GM18508 (cell line): ENCODE measurements at regions not wholly inside any gene's neighbourhood (a gene's known extent, or its start where the extent isn't known, plus 50 kb on each side); places are given as distances from the start of the nearest gene placed in this dataset.
"Not testable (repeated sequence)": the region's sequence is repeated elsewhere in the genome, so short reads cannot be mapped to it uniquely, and the experiment has no call there.

ENCODE experiments used
- ATAC-seq: cut with Tn5 transposase; IDR thresholded peaks from one replicate; pipeline ENCODE4 v1.9.1; 2021; ENCODE audit warnings: moderate number of reproducible peaks; ENCODE audit not compliant: insufficient read depth, unreplicated experiment

DNA sequence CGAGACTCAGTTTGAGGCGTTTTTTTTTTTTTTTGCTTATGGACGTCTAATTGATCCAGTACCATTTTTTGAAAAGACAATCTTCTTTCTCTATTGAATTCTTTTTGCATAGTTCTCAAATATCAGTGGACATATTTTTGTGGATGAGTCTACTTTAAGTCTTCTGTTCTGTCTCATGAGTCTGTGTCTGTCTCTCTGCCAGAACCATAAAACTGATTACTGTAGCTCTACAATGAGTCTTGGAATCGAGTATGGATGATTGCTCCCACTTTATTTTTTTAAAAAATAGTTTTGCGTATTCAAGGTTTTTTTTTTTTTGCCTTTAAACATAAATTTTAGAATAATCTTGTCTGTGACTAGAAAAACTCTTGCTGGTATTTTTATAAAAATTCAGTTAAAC lies 323.5 kb downstream of the ZNF326 start:
- ATAC-seq: no peak

GRCh38 chr1:90317628-90318027 lies 322.7 kb downstream of the ZNF326 start:
- ATAC-seq: no peak

GRCh38 chr1:90314533-90314932 lies 319.6 kb downstream of the ZNF326 start:
- ATAC-seq: no peak

- ATAC-seq: no peak
These were observed 318.9 kb downstream of the ZNF326 start for GRCh38 chr1:90313778-90314177.

- no peak for ATAC-seq
These were observed 314.9 kb downstream of the ZNF326 start for GRCh38 chr1:90309806-90310205.

DNA sequence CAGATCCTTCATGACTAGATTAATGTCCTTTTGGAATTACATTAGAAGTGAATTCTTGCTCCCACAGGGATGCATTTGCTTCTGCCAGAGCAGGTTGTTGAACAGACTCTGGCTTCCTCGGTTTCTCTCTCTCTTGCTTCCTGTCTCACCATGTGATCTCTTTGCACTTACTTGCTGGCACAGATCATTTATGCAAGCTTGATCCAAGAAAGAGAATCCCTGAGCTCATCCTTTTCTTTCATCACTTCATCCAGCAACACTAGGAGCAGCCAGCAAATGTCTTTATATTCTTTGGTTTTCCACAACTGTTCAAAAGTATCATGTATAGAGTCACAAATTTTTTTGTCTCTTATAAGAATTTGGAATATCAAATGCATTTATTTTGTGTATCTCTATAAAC lies 313.5 kb downstream of the ZNF326 start:
- ATAC-seq: no peak

DNA sequence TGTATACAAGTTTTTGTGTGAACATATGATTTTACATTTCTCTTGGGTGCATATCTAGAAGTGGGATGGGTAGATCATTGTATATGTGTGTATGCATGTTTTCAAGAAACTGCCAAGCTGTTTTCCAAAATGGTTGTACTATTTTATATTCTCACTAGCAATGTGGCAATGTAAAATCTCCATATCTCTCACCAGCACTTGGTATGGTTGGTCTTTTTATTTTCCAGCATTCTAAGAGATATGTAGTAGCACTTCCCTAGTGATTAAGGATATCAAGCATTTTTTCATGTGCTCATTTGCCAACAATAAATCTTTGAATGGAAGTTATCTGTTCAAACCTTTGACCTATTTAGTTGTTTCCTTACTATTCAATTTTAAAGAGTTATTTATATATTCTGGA lies 310.7 kb downstream of the ZNF326 start:
- ATAC-seq: no peak

- ATAC-seq: no peak
These were observed 301.4 kb downstream of the ZNF326 start for GRCh38 chr1:90296327-90296726.

GRCh38 chr1:90295534-90295933 lies 300.6 kb downstream of the ZNF326 start:
- ATAC-seq: no peak

GRCh38 chr1:90291431-90292216 lies 296.7 kb downstream of the ZNF326 start:
- no peak for ATAC-seq

- no peak for ATAC-seq
These were observed 287.9 kb downstream of the ZNF326 start for GRCh38 chr1:90282811-90283210.

- ATAC-seq: not testable (repeated sequence)
These were observed 287.0 kb downstream of the ZNF326 start for GRCh38 chr1:90281886-90282285.

DNA sequence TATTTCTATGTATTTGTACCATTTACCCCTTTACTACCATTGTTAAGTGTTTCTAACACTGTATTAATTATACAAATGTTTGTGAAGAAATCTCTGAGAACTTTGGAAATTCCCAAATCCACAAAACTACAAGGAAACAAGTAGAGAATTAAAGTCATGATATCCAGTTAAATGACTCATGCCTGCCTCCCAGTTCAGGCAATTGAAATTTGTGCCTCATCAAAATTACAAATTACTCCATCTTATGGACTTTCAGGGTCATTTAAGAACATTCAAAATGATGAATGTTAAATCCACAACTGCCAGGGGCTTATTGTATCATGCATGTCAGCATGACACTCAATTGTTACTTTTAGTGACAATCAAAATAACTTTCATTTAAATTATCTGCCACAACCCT lies 282.4 kb downstream of the ZNF326 start:
- no peak for ATAC-seq

- ATAC-seq: no peak
These were observed 279.5 kb downstream of the ZNF326 start for GRCh38 chr1:90274376-90274775.

DNA sequence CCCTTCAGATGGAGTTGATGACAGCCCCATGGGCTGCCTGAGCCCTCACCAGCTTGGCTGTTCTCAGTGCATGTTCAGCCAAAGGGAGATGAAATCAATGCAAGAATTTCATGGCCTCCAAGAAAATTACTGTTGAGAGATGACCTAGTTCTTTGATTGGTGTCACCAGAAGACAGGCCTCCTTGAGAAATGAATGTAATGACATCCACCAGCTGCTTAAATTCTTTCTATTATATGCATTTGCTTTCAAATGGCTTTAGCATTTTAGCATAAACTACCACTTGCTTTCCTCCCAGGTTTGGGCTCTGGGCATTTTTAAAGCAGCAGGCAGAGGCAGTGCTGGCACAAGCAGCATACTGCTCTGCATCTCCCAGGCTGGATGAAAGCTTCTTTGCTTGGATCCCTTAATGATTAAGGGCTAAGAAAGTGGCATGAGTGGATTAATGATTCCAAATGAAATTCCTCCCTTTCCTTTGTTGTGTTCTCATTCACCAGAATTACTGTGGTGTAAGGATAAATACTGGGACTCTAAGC lies 278.4 kb downstream of the ZNF326 start:
- ATAC-seq: no peak

GRCh38 chr1:90262791-90263190 lies 267.9 kb downstream of the ZNF326 start:
- ATAC-seq: no peak

- ATAC-seq: no peak
These were observed 267.4 kb downstream of the ZNF326 start for GRCh38 chr1:90262286-90262685.

DNA sequence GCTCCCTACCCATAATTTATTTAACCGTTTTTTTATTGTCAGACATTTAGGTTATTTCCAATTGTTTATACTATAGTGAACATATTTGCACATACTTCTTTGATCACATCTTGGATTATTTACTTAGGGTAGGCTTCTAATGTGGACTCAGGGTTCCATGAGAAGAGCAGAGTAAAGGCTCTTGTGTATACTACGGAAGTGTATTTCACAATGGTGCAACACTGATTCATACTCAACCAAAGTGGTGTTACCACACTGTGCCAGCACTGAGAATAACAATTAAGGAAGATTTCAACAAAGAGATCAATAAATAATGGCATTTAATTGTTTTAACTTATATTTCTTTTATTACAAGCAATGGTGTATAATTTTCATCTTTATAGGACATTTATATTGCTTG lies 251.2 kb downstream of the ZNF326 start:
- no peak for ATAC-seq

- no peak for ATAC-seq
These were observed 241.6 kb downstream of the ZNF326 start for GRCh38 chr1:90236493-90236892.

DNA sequence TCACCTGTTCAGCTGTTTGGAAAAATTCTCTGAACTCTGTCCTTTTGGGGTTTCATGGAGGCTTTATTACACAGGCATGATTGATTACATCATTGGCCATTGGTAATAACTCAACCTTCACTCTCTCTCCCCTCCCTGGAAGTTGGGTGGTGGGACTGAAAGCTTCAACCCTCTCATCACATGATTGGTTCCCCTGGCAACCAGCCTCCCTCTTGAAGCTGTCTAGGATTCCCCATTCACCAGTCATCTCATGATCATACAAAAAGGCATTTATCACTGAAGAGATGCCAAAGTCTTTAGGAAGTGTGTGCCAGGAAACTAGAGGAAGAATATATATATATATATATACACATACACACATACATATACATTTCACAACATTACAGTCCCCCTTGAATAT lies 228.5 kb downstream of the ZNF326 start:
- ATAC-seq: no peak

GRCh38 chr1:90220941-90221693 lies 226.2 kb downstream of the ZNF326 start:
- no peak for ATAC-seq

GRCh38 chr1:90220496-90220895 lies 225.6 kb downstream of the ZNF326 start:
- ATAC-seq: no peak
